ENCODE measurements at regions not wholly inside any gene's neighbourhood (a gene's known extent, or its start where the extent isn't known, plus 50 kb on each side); places are given as distances from the start of the nearest gene placed in this dataset.
"Not testable (repeated sequence)": the region's sequence is repeated elsewhere in the genome, so short reads cannot be mapped to it uniquely, and the experiment has no call there.

GRCh38 chr20:20788308-20788707 is 75.9 kb upstream of the RALGAPA2 start:
- no peak for DNase-seq

- DNase-seq = no peak
Observed at GRCh38 chr20:20786428-20786827, 74.0 kb upstream of the RALGAPA2 start.

GRCh38 chr20:20785226-20785625 is 72.8 kb upstream of the RALGAPA2 start:
- DNase-seq = no peak

GRCh38 chr20:20784450-20784849 is 72.0 kb upstream of the RALGAPA2 start:
- not testable (repeated sequence) for DNase-seq

GRCh38 chr20:20783450-20783849 is 71.0 kb upstream of the RALGAPA2 start:
- no peak for DNase-seq

- no peak for DNase-seq
Observed at GRCh38 chr20:20782755-20783154, 70.3 kb upstream of the RALGAPA2 start.

GRCh38 chr20:20782231-20782630 is 69.8 kb upstream of the RALGAPA2 start:
- no peak for DNase-seq

- no peak for DNase-seq
Observed at GRCh38 chr20:20781029-20781428, 68.6 kb upstream of the RALGAPA2 start.

GRCh38 chr20:20780127-20780824 is 67.8 kb upstream of the RALGAPA2 start:
- DNase-seq = no peak

- no peak for DNase-seq
Observed at GRCh38 chr20:20778676-20779075, 66.2 kb upstream of the RALGAPA2 start.

GRCh38 chr20:20772497-20773085 is 60.1 kb upstream of the RALGAPA2 start:
- no peak for DNase-seq

GRCh38 chr20:20768202-20768815 is 55.9 kb upstream of the RALGAPA2 start:
- no peak for DNase-seq

GRCh38 chr20:20765696-20766365 is 53.4 kb upstream of the RALGAPA2 start:
- DNase-seq = no peak

GRCh38 chr20:20763650-20764049 is 51.2 kb upstream of the RALGAPA2 start:
- no peak for DNase-seq

Measured in NCI-H526 treated with DMSO at 0.1 percent for 48 hours (cell line).